ENCODE measurements at regions not wholly inside any gene's neighbourhood (a gene's known extent, or its start where the extent isn't known, plus 50 kb on each side); places are given as distances from the start of the nearest gene placed in this dataset.

DNA sequence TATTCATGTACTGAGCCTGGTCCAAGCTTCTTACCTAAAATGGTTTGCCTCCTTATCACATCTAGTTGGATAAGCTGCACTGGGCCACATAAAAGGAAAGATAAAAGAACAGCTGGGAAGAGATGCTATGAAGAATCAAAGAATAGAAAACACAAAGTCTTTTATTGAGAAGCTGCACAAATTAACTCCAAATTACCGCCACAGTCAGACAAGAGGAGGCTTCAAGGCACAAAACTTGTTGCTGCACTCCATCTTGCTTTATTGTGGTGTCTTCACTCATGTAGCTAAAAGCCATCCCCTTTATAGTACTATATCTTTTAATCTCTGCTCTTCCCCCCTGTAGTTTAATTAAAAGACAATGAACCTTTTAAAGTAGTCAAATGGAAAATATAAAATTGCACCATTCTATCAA lies 330.6 kb upstream of the PMFBP1 start:
- DNase-seq (ENCODE audit: low spot score), result no peak

- DNase-seq (ENCODE audit: low spot score), result peak; percentile 72
These were observed 330.0 kb upstream of the PMFBP1 start for GRCh38 chr16:72501739-72502593.

GRCh38 chr16:72500545-72500944 lies 328.6 kb upstream of the PMFBP1 start:
- DNase-seq (ENCODE audit: low spot score), result no peak

GRCh38 chr16:72493716-72494415 lies 321.9 kb upstream of the PMFBP1 start:
- no peak for DNase-seq (ENCODE audit: low spot score)

DNA sequence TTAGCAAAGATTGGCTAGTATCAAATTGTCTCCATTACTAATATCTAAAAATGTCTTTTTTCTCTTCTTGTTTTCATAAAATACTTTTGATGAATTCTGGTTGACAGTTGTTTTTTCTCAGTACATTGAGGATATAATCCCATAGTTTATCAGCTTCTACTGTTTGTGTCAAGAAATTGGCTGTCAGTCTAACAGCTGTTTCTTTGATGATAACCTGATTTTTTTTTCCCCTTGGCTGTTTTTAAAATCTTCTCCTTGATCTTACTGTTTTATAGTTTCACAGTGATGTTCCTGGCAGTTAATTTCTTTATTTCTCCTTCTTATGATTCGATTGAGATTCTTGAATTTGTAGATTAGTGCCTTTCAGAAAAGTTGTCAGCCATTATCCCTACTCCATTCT lies 315.3 kb upstream of the PMFBP1 start:
- DNase-seq (ENCODE audit: low spot score), result no peak

- no peak for DNase-seq (ENCODE audit: low spot score)
These were observed 310.7 kb upstream of the PMFBP1 start for GRCh38 chr16:72482695-72483094.

GRCh38 chr16:72481419-72481818 lies 309.5 kb upstream of the PMFBP1 start:
- DNase-seq (ENCODE audit: low spot score), result no peak

GRCh38 chr16:72480911-72481310 lies 309.0 kb upstream of the PMFBP1 start:
- DNase-seq (ENCODE audit: low spot score), result no peak

GRCh38 chr16:72475688-72476087 lies 303.7 kb upstream of the PMFBP1 start:
- DNase-seq (ENCODE audit: low spot score), result no peak

DNA sequence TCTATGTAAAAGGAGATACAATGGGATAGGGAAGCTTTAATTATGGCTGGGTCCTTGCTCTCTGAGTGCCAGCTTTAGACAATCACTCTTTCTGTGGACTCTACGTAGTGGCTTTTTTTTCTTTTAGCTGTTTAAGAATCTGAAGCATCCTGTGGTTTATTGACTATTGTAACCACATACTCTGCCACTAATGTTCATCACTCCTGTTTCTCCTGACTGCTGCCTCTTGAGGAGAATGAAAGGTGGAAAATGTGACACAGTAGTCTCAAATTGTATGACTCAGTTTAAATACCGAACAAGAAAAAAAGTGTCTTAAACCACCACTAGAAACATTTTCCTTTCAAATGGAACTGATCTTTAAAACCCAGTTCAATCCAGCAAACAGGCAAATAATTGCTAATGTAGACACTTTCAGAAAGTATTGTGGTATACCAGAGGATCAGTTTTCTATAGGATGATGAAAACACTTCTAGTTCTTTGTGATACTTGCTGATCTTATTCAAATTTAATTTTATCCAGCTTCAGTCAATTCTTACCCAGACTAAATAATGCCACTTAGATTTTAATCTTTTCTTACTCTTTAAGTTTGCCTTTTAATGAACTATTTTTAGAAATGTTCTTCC lies 302.7 kb upstream of the PMFBP1 start:
- peak; percentile 41 for DNase-seq (ENCODE audit: low spot score)

- no peak for DNase-seq (ENCODE audit: low spot score)
These were observed 301.7 kb upstream of the PMFBP1 start for GRCh38 chr16:72473631-72474030.

GRCh38 chr16:72471317-72471924 lies 299.5 kb upstream of the PMFBP1 start:
- DNase-seq (ENCODE audit: low spot score), result no peak

DNA sequence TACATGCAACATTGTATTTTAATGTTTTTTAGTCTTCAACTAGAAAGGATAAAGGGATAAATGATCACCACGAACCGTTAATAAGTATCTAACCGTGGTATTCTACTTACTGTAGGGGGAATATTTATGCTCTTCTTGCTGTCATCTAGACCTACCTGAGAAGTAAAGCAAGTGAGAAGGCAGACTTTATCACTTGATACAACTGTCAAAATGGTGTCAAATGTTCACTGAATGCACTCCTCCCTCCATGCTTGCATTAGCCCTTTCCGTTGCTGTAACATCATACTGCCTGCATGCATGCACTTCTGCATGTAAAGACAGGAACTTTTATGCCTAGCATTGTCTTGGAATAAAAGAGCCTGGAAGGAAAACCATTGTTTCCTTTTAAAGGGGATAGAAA lies 298.6 kb upstream of the PMFBP1 start:
- DNase-seq (ENCODE audit: low spot score), result no peak

DNA sequence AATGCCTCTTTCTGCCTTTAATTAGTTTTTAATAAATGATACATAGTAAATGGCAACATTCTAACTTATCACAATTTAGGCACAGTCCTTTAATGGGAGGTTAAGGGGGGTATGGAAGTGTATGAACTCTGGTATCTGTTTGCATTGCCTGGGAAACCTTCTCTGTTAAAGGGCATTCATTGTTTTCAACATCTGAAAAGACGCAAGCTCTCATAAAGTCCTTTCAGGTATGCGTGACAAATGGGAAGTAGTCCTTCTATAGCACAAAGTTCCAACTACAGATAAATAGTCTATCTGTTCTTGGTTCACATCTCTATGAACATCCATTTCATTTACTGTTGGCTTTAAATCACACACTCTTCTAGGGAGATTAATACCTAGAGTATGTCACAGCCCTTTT lies 298.0 kb upstream of the PMFBP1 start:
- no peak for DNase-seq (ENCODE audit: low spot score)

GRCh38 chr16:72468582-72468981 lies 296.6 kb upstream of the PMFBP1 start:
- DNase-seq (ENCODE audit: low spot score), result no peak

DNA sequence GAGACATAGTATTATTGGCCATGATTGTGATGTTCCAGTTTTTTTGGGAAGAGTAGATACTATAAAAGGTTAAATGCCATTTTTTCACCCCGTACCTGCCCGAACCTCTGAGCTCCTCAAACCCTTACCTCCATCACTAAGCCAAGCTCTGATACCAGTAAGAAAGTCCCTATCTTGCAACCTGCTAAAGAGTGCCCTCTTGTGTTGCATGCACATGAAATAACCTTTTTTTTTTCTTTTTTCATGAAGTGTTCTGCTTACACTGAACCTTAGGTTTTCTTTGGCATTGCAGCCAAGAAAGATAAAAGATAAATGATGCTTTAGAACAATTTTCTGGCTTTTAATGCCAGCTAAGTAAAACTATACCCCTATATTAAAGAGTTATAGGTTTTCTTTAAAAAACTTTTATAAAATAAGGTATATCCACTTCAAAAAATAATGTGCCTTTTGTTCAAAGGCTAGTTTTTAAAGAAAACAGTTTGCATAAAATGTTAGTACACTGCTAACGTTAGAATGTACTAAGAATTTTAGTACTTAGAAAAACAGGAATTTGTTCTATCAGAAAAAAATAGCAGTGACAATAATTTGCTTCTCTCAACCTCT lies 295.3 kb upstream of the PMFBP1 start:
- peak; percentile 71 for DNase-seq (ENCODE audit: low spot score)

GRCh38 chr16:72464597-72465368 lies 292.8 kb upstream of the PMFBP1 start:
- no peak for DNase-seq (ENCODE audit: low spot score)

DNA sequence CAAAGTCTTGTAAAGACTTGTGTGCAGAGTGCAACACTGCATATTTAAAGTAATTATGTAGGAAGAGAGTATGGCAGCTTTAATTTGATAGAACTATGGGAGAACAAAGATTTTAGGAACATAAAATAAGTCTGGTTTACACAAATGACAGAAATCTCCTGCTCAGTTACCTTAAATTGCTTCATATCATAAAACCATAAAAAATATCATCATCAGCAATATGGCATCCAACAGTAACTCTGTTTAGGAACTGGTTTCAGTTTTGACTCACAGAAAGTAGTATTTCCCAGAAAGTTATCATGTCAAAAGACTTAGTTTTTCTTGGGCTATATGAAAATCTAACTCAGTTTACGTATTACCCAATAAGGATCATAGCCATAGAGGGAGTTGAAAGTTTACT lies 292.1 kb upstream of the PMFBP1 start:
- DNase-seq (ENCODE audit: low spot score), result no peak

- no peak for DNase-seq (ENCODE audit: low spot score)
These were observed 286.1 kb upstream of the PMFBP1 start for GRCh38 chr16:72458035-72458434.

- no peak for DNase-seq (ENCODE audit: low spot score)
These were observed 285.4 kb upstream of the PMFBP1 start for GRCh38 chr16:72457243-72457940.

Measured in RKO (cell line).